PC-9 (cell line): ENCODE measurements at regions not wholly inside any gene's neighbourhood (a gene's known extent, or its start where the extent isn't known, plus 50 kb on each side); places are given as distances from the start of the nearest gene placed in this dataset.

ENCODE experiments used
- BruUV-seq: library from RNA; stranded (reverse); fragments of 400-500 nt; replicated peaks from 2 replicates; lab custom pipeline; 2021; lab: Mats Ljungman, UMichigan
- CTCF ChIA-PET: fragments of 300-600 bp; sonication (Branson Sonifier 250); formaldehyde crosslinking; loops from one replicate; lab custom pipeline; 2022; ENCODE audit warnings: antibody characterized with exemption; lab: Charles Lee
- POLR2A ChIA-PET: fragments of 300-600 bp; sonication (Branson Sonifier 250); formaldehyde crosslinking; loops from one replicate; lab custom pipeline; 2022; ENCODE audit warnings: antibody characterized with exemption; ENCODE audit not compliant: unreplicated experiment; lab: Charles Lee
- DNase-seq, 2 experiments: peaks; one replicate each; pipeline versions ENCODE4 v3.0.0 to v3.0.0-alpha.2; 2015 to 2022; ENCODE audit warnings: mixed read lengths in 1 of 2
- H2AFZ ChIP-seq: fragments of 200-600 bp; sonication (generic); 2 replicates; pipeline ENCODE4 v1.8.1; 2017; ENCODE audit warnings: antibody characterized with exemption
- H3F3A ChIP-seq: fragments of 200-600 bp; sonication (generic); 2 replicates; pipeline ENCODE4 v1.8.1; 2017; ENCODE audit warnings: antibody characterized with exemption, mild to moderate bottlenecking, low read depth; ENCODE audit not compliant: insufficient read depth
- H3K27ac ChIP-seq: fragments of 200-600 bp; sonication (generic); 2 replicates; pipeline ENCODE4 v1.6.1; 2016; ENCODE audit warnings: mixed run types
- H3K27me3 ChIP-seq: fragments of 200-600 bp; sonication (generic); 2 replicates; pipeline ENCODE4 v1.6.1; 2016; ENCODE audit warnings: low read depth, mixed run types; ENCODE audit not compliant: insufficient read depth
- H3K36me3 ChIP-seq: fragments of 200-600 bp; sonication (generic); 2 replicates; pipeline ENCODE4 v1.6.1; 2016; ENCODE audit warnings: low read depth, mixed run types
- H3K4me1 ChIP-seq: fragments of 200-600 bp; sonication (generic); replicated peaks from 2 replicates; pipeline ENCODE4 v1.6.1; 2016; ENCODE audit warnings: mixed run types; ENCODE audit not compliant: insufficient read depth
- H3K4me2 ChIP-seq: fragments of 200-600 bp; sonication (generic); 2 replicates; pipeline ENCODE4 v1.6.1; 2017; ENCODE audit warnings: mixed run types
- H3K4me3 ChIP-seq: fragments of 200-600 bp; sonication (generic); 2 replicates; pipeline ENCODE4 v1.6.1; 2016; ENCODE audit warnings: mixed run types
- H3K79me2 ChIP-seq: fragments of 200-600 bp; sonication (generic); 2 replicates; pipeline ENCODE4 v1.6.1; 2017; ENCODE audit warnings: low read depth, mixed run types
- H3K9me2 ChIP-seq: fragments of 200-600 bp; sonication (generic); 2 replicates; pipeline ENCODE4 v1.8.1; 2017; ENCODE audit warnings: mild to moderate bottlenecking; ENCODE audit not compliant: insufficient read depth
- H3K9me3 ChIP-seq: fragments of 200-600 bp; sonication (generic); 2 replicates; pipeline ENCODE4 v1.8.1; 2016; ENCODE audit warnings: low read depth; ENCODE audit not compliant: insufficient read depth
- H4K20me1 ChIP-seq: fragments of 200-600 bp; sonication (generic); 2 replicates; pipeline ENCODE4 v1.8.1; 2017; ENCODE audit not compliant: insufficient read depth
- EZH2 ChIP-seq: fragments of 200-600 bp; sonication (generic); IDR thresholded peaks from 2 replicates; pipeline ENCODE4 v1.8.0; 2017; ENCODE audit warnings: antibody characterized with exemption, low read depth
- intact Hi-C: fragments of 100-400 bp; cut with micrococcal nuclease; formaldehyde crosslinking; loops from one replicate; pipeline ENCODE4 v1.10.0; 2022; ENCODE audit not compliant: unreplicated experiment
- TF ChIP-seq, protein P1 (sequence below): fragments of 200-600 bp; sonication (generic); conservative IDR thresholded peaks from 2 replicates; pipeline ENCODE4 v1.6.1; 2017; ENCODE audit warnings: mixed run types, antibody characterized with exemption, mild to moderate bottlenecking, moderate library complexity

DNA sequence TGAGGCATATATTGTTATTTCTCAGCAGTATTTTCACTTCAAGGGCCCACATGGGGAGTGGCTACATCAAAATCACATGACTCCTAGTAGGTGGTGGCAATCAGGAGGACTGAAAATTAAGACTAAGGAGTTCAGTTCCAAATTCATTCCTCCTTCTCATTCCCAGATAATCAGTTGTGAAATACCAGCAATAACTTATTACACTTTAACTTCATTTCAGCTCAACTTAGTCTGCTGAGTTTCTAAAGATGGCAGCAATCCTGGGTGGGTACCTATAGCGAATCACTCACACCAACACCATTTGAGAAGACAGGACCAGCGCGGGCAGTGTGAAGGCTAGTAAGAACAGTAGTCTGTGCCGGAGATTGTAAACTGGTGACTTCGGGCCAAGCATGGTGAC lies 63.9 kb upstream of the SLC10A2 start:
- Histone ChIP-seq H3K4me3 (no peak overlapping the region), H3K4me1 (no peaks in the 10 kb centered on the region), H3K27me3 (no peaks in the 10 kb centered on the region), H3K79me2 (no peaks in the 10 kb centered on the region), H3K27ac (no peak overlapping the region), H3K9me2 (no peaks in the 10 kb centered on the region), H3K36me3 (no peaks in the 10 kb centered on the region), H3K4me2 (no peak overlapping the region), H4K20me1 (no peaks in the 10 kb centered on the region), H3F3A (no peaks in the 10 kb centered on the region), H3K9me3 (no peaks in the 10 kb centered on the region), H2AFZ (no peak overlapping the region)
- ChIA-PET CTCF (no interaction called here), POLR2A (no interaction called here)
- TF ChIP-seq, protein P1, sequence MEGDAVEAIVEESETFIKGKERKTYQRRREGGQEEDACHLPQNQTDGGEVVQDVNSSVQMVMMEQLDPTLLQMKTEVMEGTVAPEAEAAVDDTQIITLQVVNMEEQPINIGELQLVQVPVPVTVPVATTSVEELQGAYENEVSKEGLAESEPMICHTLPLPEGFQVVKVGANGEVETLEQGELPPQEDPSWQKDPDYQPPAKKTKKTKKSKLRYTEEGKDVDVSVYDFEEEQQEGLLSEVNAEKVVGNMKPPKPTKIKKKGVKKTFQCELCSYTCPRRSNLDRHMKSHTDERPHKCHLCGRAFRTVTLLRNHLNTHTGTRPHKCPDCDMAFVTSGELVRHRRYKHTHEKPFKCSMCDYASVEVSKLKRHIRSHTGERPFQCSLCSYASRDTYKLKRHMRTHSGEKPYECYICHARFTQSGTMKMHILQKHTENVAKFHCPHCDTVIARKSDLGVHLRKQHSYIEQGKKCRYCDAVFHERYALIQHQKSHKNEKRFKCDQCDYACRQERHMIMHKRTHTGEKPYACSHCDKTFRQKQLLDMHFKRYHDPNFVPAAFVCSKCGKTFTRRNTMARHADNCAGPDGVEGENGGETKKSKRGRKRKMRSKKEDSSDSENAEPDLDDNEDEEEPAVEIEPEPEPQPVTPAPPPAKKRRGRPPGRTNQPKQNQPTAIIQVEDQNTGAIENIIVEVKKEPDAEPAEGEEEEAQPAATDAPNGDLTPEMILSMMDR: no peak
- TF ChIP-seq EZH2: no peak
- no peak for DNase-seq
- intact Hi-C loops: no loop called here
- BruUV-seq: no TSS peak
